NCI-H1694 (cell line): ENCODE measurements at regions not wholly inside any gene's neighbourhood (a gene's known extent, or its start where the extent isn't known, plus 50 kb on each side); places are given as distances from the start of the nearest gene placed in this dataset.
A peak's percentile ranks its signal among the peaks of the same experiment; 100 is the strongest.

Source experiments
- DNase-seq: peaks from one replicate; lab custom pipeline; 2025; lab: John Stamatoyannopoulos, UW

DNA sequence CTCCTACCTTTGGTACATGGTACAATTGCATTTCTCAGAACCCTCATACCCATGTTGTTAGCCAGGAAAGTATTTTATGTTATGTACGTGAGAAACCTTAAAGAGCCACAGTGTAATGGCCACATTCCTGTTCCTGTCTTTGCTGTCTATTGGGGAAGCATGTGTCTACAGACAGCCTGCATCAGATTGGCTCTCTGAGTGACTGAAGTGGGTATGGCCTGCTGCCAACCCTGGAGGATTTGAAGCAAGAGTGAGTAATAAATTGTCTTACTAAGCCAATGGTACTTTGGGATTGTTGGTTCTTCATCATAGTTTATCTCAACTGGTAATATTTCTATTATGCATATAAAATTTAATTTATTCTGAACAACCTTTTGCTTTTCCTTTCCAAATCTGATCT lies 574.1 kb downstream of the LMO7 start:
- DNase-seq: no peak

- DNase-seq: no peak
Measured at GRCh38 chr13:76198568-76199163, 562.5 kb downstream of the LMO7 start.

GRCh38 chr13:76189882-76190519 lies 553.9 kb downstream of the LMO7 start:
- DNase-seq: no peak

- no peak for DNase-seq
Measured at GRCh38 chr13:76175961-76176725, 540.0 kb downstream of the LMO7 start.

- DNase-seq: no peak
Measured at GRCh38 chr13:76168661-76169060, 532.5 kb downstream of the LMO7 start.

DNA sequence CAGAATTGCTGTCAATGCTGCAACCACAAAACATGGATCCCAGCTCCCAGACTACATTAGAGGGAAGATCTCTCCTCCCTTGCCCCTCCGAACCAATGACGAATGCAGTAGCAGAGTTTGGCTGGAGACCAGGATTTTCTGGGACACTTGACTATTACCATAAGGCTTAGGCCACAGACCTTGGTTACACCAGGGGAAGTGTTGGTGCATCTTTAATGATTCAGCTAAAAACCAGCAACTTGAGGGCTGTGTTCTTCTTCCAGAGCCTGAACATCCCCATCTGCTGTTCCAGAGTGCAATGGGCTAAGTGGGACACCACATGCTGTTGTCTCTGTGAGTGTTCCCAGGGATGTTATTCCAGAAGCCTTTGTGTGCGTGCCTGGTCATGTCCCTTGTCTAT lies 528.2 kb downstream of the LMO7 start:
- DNase-seq: peak; percentile 68

DNA sequence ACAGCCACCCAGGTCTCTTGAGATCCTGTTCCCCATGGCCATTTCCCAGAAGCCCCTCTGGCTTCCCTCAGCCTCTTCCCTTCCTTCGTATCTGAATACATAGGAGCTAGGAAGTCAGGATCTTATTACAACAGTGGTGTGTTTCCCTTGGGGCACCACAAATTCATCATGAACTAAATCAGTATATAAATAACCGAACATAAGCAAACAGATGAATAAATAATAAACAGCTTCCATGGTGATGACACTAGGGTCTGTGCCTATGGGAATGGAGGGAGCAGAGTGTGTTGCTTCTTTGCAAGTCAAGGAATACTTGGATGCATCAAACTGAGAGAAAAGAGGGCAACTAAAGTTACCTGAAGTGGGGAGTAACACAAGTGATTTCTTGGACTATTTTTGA lies 527.6 kb downstream of the LMO7 start:
- no peak for DNase-seq

DNA sequence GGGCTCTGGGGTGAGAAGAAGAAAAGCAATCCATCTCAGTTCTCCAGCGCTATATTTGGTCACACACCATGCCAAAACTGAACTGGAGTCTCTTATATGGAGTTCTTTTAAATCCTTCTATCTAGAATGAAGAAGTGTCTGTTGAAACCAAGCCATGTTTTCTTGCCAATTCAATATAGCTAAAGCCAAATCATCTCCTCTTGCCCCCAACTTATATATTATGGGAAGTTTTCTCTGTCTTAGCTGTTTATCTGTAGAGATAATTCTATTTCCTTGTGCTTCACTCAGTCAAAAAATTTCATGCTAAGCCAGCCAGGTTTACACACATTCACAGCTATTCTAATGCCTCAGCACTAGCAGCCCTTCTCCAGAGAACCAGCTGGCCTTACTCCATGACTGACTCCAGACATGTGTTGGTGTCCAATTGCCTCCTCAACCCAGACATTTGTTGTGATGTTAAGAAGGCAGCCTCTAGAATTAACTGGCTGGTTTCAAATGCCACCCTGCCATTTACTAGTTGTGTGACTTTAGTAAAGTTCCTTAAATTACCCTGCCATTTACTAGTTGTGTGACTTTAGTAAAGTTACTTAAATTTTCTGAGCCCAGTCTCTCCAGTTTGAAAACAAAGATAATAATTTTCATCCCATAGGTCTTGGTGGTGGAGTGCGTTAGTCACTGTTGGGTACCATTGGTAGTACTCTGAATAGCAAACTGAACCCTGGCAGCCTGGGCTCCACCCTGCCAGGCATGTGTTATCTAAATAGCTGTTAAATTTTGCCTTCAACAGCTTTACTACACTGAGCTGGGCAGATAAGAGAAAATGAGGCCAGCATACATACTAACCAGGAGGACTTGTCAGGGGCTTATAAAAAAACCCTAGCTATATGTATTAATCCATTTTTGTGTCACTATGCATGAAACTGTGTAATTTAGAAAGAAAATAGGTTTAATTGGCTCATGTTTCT lies 525.1 kb downstream of the LMO7 start:
- DNase-seq: no peak

DNA sequence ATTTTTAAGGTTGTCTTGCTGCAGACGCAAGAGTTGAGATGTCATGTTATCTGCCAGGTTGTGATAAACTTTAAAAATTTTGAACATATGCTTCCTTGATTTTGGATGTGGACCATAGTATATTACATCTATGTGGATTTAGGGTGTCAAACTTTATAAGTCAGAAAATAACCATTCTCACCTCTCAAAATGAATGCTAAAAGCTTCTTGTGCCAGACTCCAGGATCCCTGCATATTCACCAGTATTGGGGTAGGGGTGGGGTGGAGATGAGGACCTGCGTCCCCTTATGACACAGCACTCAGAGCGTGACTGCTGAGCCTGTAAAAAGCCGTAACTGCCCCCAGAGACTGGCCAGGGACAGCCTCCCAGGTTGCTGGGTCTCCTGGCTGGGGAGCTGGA lies 524.4 kb downstream of the LMO7 start:
- no peak for DNase-seq

DNA sequence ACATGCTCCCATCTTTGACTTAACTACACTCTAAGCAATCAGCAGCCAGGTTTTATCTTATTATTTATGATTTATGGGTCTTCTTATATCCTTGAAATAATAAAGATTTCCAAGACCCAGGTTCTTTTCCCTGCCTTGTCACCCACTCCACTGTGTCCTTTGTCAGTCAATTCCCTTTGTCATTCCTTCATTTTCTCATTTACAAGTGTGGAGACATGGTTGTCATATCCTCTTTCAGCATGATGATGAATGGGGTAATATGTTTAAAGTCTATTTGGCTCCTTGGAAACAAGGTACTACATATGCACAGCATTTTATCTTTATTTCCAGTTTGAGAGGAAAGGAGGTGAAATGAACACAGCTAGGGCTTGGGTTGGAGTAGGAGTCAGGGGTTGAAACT lies 521.8 kb downstream of the LMO7 start:
- no peak for DNase-seq

DNA sequence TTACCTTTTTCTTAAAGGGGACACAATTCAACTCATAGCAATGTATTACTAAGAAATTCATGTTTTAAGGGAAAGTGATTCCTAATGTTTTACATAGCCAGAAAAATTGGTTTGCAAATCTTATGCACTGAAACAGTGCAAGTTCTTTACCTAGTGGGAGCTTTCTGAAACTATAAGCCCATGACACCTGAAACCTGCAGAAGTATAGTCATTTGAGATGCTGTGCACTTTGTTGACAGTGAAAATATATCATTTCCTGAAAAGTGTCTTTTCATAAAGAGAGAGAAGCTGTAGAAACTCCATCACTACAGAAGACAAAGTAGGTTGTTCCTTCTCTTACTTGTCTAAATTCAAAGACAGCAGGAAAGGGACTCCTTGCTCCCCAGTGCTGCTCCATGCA lies 517.1 kb downstream of the LMO7 start:
- DNase-seq: no peak

DNA sequence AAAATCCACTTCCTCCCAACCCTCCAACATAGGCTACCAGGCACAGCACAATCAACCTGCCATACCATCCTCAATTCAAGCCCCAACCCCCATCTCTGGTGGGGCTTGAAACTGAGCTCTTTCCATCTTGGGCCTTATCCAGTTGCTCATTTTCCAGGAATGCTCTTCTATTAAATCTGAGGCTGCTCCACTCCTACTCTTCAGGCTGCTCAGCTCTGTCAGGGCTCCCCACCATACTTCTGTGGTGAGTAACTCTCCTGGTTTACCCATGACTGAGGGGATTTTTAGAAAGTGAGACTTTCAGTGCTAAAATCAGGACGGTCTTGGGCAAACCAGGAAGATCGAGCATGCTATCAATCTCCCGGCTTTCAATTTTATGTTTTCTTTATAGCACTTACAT lies 512.8 kb downstream of the LMO7 start:
- no peak for DNase-seq

- no peak for DNase-seq
Measured at GRCh38 chr13:76148374-76148773, 512.2 kb downstream of the LMO7 start.

DNA sequence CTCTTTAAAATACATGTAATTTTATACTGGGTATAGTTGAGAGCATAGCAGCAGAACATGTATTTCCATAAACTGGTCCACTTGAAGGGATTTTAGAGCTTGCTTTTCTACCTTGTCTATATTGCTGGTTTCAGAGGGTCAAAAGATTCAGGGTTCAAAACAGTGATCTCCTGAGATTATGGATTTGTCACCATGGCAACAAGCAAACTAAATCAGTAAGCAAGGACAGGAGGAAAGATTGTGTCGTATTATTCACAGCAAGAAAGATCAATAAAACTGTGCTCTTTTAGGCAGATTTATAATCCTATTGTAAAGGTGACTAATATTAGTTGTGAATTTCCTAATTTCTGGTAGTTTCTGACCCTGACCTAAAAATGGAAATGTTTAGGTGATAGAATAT lies 496.4 kb downstream of the LMO7 start:
- no peak for DNase-seq

DNA sequence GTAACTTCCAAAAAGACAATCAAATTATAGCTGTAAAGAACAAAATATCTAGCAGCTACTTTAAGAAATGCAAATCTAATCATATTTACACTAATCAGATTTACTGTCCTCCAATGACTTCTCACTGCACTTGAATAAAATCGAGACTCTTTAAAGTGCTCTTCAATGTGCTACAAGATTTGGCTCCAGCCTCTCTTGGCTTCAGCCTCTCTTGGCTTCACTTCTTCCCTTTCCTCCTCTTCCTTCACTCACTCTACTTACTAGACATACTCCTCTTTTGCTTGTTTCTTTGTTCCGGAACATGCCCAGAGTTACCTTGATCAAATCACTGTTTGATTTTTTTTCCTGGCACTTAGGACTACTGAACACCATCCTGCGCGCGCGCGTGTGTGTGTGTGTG lies 495.4 kb downstream of the LMO7 start:
- no peak for DNase-seq

GRCh38 chr13:76129305-76130000 lies 493.3 kb downstream of the LMO7 start:
- no peak for DNase-seq

- no peak for DNase-seq
Measured at GRCh38 chr13:76127922-76128321, 491.8 kb downstream of the LMO7 start.

GRCh38 chr13:76123548-76123947 lies 487.4 kb downstream of the LMO7 start:
- no peak for DNase-seq

DNA sequence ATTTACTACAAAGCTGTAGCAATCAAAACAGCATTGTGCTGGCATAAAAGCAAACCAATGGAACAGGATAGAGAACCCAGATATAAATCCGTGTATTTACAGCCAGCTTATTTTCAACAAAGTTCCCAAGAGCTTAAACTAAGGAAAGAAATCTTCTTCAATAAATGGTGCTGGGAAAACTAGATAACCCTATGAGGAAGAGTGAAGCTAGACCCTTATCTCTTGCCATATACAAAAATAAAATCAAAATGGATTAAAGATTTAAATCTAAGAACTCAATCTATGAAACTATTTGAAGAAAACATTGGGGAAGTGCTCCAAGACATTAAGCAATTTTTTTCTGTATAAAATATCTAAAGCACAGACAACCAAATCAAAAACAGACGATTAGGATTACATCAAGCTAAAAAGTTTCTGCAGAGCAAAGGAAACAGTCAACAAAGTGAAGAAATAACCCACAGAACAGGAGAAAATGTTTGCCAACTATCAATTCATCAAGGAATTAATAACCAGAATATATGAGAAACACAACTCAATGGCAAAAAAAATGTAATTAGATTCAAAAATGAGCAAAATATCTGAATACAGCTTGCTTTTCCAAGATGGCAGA lies 480.7 kb downstream of the LMO7 start:
- DNase-seq: no peak

DNA sequence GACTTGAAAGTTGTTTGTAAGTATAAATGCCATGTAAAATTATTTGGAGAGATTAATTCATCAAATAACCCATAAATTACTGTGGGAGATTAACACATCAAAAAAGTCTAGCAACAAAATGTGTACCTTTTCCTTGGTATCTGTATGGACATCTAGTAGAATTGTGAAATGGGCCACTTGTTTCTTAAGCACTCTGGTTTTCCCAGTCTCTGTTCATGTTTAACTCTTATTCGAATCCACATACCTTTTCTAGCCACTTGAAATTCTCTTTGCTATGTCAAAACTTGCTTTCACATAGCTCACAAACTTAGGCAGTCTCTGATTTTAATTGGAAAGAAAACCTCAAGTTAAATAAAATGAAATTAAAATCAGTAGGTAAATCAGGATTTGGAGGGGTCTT lies 470.6 kb downstream of the LMO7 start:
- no peak for DNase-seq

DNA sequence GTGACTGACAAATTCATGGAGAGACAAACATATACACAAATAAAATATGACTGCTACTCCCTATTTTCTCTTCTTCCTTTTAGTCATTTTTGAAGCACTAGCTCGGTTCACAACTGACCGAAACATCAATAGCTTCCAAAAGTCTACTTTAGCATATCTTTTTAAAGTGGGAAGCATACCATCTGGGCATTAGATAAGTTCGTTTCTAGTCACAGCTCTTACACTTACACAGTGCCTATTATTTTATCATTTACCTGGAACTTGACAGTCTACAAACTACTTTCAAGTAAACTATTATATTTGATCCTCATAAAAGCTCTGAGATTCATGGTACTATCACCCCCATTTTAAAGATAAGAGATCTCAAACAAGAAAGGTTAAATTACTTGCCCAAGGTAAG lies 458.5 kb downstream of the LMO7 start:
- no peak for DNase-seq
